ENCODE measurements at regions not wholly inside any gene's neighbourhood (a gene's known extent, or its start where the extent isn't known, plus 50 kb on each side); places are given as distances from the start of the nearest gene placed in this dataset.

DNA sequence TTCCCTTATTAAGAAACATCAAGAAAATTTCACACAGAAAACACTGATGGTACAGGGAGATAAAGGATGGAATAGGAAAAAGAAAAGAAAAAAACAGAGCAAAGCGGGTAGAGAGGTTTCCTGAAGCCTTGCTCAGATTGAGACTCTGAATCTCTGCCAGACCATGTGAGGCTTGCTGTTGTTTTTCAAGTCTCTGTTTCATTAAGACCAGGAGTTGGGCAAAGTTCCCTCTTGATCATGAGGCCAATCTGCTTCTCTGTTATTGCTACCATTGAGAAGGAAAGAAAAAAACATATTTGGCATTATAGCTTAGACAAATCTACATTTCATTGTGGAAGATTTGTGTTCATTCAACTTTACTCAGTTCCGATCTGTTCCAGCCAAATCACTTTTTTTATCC is 201.6 kb upstream of the SOX9 start:
- ATAC-seq (ENCODE audit: low read depth): no peak
- TF ChIP-seq EZH2 (IDR thresholded peaks at IDR 0.05; ENCODE audit: borderline replicate concordance, insufficient read depth, low read depth, low read length, poor library complexity, severe bottlenecking): no peak
- TF ChIP-seq, protein P1, sequence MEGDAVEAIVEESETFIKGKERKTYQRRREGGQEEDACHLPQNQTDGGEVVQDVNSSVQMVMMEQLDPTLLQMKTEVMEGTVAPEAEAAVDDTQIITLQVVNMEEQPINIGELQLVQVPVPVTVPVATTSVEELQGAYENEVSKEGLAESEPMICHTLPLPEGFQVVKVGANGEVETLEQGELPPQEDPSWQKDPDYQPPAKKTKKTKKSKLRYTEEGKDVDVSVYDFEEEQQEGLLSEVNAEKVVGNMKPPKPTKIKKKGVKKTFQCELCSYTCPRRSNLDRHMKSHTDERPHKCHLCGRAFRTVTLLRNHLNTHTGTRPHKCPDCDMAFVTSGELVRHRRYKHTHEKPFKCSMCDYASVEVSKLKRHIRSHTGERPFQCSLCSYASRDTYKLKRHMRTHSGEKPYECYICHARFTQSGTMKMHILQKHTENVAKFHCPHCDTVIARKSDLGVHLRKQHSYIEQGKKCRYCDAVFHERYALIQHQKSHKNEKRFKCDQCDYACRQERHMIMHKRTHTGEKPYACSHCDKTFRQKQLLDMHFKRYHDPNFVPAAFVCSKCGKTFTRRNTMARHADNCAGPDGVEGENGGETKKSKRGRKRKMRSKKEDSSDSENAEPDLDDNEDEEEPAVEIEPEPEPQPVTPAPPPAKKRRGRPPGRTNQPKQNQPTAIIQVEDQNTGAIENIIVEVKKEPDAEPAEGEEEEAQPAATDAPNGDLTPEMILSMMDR (IDR thresholded peaks at IDR 0.05): no peak
- Mint-ChIP-seq H3K9me3 (ENCODE audit: insufficient read depth) (no peaks in the 10 kb centered on the region), H3K27ac (no peak overlapping the region), H3K4me3 (no peak overlapping the region), H3K27me3 (no peaks in the 10 kb centered on the region), H3K4me1 (no peaks in the 10 kb centered on the region)
- Histone ChIP-seq H3K4me2 (replicated peaks; ENCODE audit: low read depth, low read length, poor library complexity, severe bottlenecking) (no peak overlapping the region), H3K27ac (ENCODE audit: low read length in 2 of 2) (no peak overlapping the region), H3K4me3 (ENCODE audit: control extremely low read depth in 1 of 5, extremely low read depth in 1 of 5, insufficient read depth in 1 of 5, low read depth in 2 of 5, low read length in 4 of 5) (no peak overlapping the region), H3K9me3 (ENCODE audit: control extremely low read depth in 1 of 3, control insufficient read depth in 2 of 3, insufficient read depth in 1 of 3, low read length in 2 of 3) (peaks cover 0 to 3% (median 0%) of the 10 kb centered on the region in 3 donors), H4K20me1 (ENCODE audit: control insufficient read depth, insufficient read depth, low read length, poor library complexity, severe bottlenecking) (no peaks in the 10 kb centered on the region), H3K79me2 (ENCODE audit: control insufficient read depth, insufficient read depth, low read length) (no peaks in the 10 kb centered on the region), H3K27me3 (replicated peaks in 1 of 4; ENCODE audit: control extremely low read depth in 1 of 4, control insufficient read depth in 3 of 4, insufficient read depth in 4 of 4, low read length in 3 of 4) (no peaks in the 10 kb centered on the region), H3K9ac (ENCODE audit: low read length) (no peak overlapping the region), H3K4me1 (ENCODE audit: control insufficient read depth in 2 of 2, insufficient read depth in 2 of 2, low read length in 2 of 2) (no peaks in the 10 kb centered on the region), H2AFZ (ENCODE audit: insufficient read depth, low read depth, low read length, poor library complexity, severe bottlenecking) (no peak overlapping the region), H3K36me3 (replicated peaks in 1 of 2; ENCODE audit: control extremely low read depth in 1 of 2, control insufficient read depth in 1 of 2, extremely low read depth in 1 of 2, insufficient read depth in 2 of 2, low read length in 1 of 2) (no peaks in the 10 kb centered on the region)
- intact Hi-C loops (cut with micrococcal nuclease): no loop called here
- no peak for DNase-seq
- ChIA-PET CTCF (no interaction called here), POLR2A (no interaction called here)
- 11% methylated on average over 1 of the region's 2 CpGs for WGBS (ENCODE audit: insufficient coverage)

- ChIA-PET CTCF (no interaction called here), POLR2A (no interaction called here)
- DNase-seq (no peak), ATAC-seq (ENCODE audit: low read depth) (no peak)
- Histone ChIP-seq H3K79me2 (ENCODE audit: control insufficient read depth, insufficient read depth, low read length) (no peaks in the 10 kb centered on the region), H3K27ac (ENCODE audit: low read length in 2 of 2) (no peak overlapping the region), H3K9ac (ENCODE audit: low read length) (no peak overlapping the region), H2AFZ (ENCODE audit: insufficient read depth, low read depth, low read length, poor library complexity, severe bottlenecking) (no peak overlapping the region), H4K20me1 (ENCODE audit: control insufficient read depth, insufficient read depth, low read length, poor library complexity, severe bottlenecking) (no peaks in the 10 kb centered on the region), H3K4me1 (ENCODE audit: control insufficient read depth in 2 of 2, insufficient read depth in 2 of 2, low read length in 2 of 2) (no peaks in the 10 kb centered on the region), H3K36me3 (replicated peaks in 1 of 2; ENCODE audit: control extremely low read depth in 1 of 2, control insufficient read depth in 1 of 2, extremely low read depth in 1 of 2, insufficient read depth in 2 of 2, low read length in 1 of 2) (no peaks in the 10 kb centered on the region), H3K9me3 (ENCODE audit: control extremely low read depth in 1 of 3, control insufficient read depth in 2 of 3, insufficient read depth in 1 of 3, low read length in 2 of 3) (peaks cover 0 to 3% (median 0%) of the 10 kb centered on the region in 3 donors), H3K4me3 (ENCODE audit: control extremely low read depth in 1 of 5, extremely low read depth in 1 of 5, insufficient read depth in 1 of 5, low read depth in 2 of 5, low read length in 4 of 5) (no peak overlapping the region), H3K27me3 (replicated peaks in 1 of 4; ENCODE audit: control extremely low read depth in 1 of 4, control insufficient read depth in 3 of 4, insufficient read depth in 4 of 4, low read length in 3 of 4) (no peaks in the 10 kb centered on the region), H3K4me2 (replicated peaks; ENCODE audit: low read depth, low read length, poor library complexity, severe bottlenecking) (no peak overlapping the region)
- Mint-ChIP-seq H3K27ac (no peak overlapping the region), H3K4me1 (no peaks in the 10 kb centered on the region), H3K9me3 (ENCODE audit: insufficient read depth) (no peaks in the 10 kb centered on the region), H3K4me3 (no peak overlapping the region), H3K27me3 (no peaks in the 10 kb centered on the region)
- intact Hi-C loops (cut with micrococcal nuclease): no loop called here
- WGBS (ENCODE audit: insufficient coverage): 75% methylated on average over 2 of the region's 7 CpGs
- no peak for TF ChIP-seq EZH2 (IDR thresholded peaks at IDR 0.05; ENCODE audit: borderline replicate concordance, insufficient read depth, low read depth, low read length, poor library complexity, severe bottlenecking)
- TF ChIP-seq, protein P1 (IDR thresholded peaks at IDR 0.05): no peak
These were observed 200.9 kb upstream of the SOX9 start for GRCh38 chr17:71919896-71920295.

Data from B cell (primary cell).